ENCODE measurements at regions not wholly inside any gene's neighbourhood (a gene's known extent, or its start where the extent isn't known, plus 50 kb on each side); places are given as distances from the start of the nearest gene placed in this dataset.

DNA sequence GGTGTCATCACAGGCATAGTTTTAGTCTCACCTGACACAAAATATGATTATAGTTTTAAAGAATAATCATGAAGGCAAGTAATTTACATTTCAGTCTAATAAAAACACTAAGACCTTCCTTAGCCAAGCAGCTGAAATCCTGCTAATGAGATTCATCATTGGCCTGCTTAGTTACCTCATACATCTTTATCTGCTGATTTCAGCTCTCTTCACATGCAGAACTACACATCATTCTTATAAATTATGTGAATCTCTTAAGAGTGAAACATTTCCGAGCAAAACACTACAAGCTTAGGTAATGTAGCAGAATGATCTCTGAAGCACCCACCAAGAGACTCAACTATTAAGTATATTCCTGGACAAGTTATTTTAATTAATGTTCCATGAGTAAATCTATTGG is 198.1 kb downstream of the DPY19L2 start:
- TF ChIP-seq, protein P1, sequence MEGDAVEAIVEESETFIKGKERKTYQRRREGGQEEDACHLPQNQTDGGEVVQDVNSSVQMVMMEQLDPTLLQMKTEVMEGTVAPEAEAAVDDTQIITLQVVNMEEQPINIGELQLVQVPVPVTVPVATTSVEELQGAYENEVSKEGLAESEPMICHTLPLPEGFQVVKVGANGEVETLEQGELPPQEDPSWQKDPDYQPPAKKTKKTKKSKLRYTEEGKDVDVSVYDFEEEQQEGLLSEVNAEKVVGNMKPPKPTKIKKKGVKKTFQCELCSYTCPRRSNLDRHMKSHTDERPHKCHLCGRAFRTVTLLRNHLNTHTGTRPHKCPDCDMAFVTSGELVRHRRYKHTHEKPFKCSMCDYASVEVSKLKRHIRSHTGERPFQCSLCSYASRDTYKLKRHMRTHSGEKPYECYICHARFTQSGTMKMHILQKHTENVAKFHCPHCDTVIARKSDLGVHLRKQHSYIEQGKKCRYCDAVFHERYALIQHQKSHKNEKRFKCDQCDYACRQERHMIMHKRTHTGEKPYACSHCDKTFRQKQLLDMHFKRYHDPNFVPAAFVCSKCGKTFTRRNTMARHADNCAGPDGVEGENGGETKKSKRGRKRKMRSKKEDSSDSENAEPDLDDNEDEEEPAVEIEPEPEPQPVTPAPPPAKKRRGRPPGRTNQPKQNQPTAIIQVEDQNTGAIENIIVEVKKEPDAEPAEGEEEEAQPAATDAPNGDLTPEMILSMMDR (IDR thresholded peaks at IDR 0.05) = no peak
- TF ChIP-seq POLR2A (IDR thresholded peaks at IDR 0.05; ENCODE audit: low read depth) = no peak
